Panc1 (cell line): ENCODE measurements at regions not wholly inside any gene's neighbourhood (a gene's known extent, or its start where the extent isn't known, plus 50 kb on each side); places are given as distances from the start of the nearest gene placed in this dataset.

ENCODE experiments used
- ATAC-seq: fragments of 200-7000 bp; cut with Tn5 transposase; 2 replicates; pipeline ENCODE4 v1.9.1; 2020; ENCODE audit warnings: mild to moderate bottlenecking, moderate library complexity
- BruUV-seq: library from RNA; stranded (reverse); fragments of 400-500 nt; replicated peaks from 2 replicates; lab custom pipeline; 2021; lab: Mats Ljungman, UMichigan
- CTCF ChIA-PET: fragments of 300-600 bp; sonication (Branson Sonifier 250); formaldehyde crosslinking; loops from one replicate; lab custom pipeline; 2022; ENCODE audit warnings: antibody characterized with exemption; lab: Charles Lee
- POLR2A ChIA-PET: fragments of 300-600 bp; sonication (Branson Sonifier 250); formaldehyde crosslinking; loops from one replicate; lab custom pipeline; 2022; ENCODE audit warnings: antibody characterized with exemption; lab: Charles Lee
- DNase-seq: peaks from one replicate; pipeline ENCODE4 v3.0.0-alpha.2; 2010; ENCODE audit warnings: low read depth, low spot score
- H3K27ac ChIP-seq: 2 replicates; pipeline ENCODE4 v1.5.1; 2011; ENCODE audit warnings: mild to moderate bottlenecking, low read length, inconsistent platforms
- H3K27me3 ChIP-seq: fragments of 200-500 bp; sonication (Bioruptor generic); 2 replicates; pipeline ENCODE4 v1.6.0; 2014; ENCODE audit warnings: low read length, inconsistent platforms; ENCODE audit not compliant: control insufficient read depth, insufficient read depth
- H3K36me3 ChIP-seq: fragments of 200-500 bp; sonication (Bioruptor generic); 2 replicates; pipeline ENCODE4 v1.5.1; 2014; ENCODE audit warnings: inconsistent platforms, mild to moderate bottlenecking, low read length, moderate library complexity; ENCODE audit not compliant: control insufficient read depth, insufficient read depth
- H3K4me1 ChIP-seq: 2 replicates; pipeline ENCODE4 v1.5.1; 2011; ENCODE audit warnings: inconsistent platforms, mild to moderate bottlenecking, low read length, moderate library complexity; ENCODE audit not compliant: control insufficient read depth, insufficient read depth
- H3K4me3 ChIP-seq, 2 experiments: 2 replicates each; pipeline ENCODE4 v1.5.1; 2011 to 2012; ENCODE audit warnings: low read depth in 2 of 2, low read length in 2 of 2, mild to moderate bottlenecking in 2 of 2, inconsistent platforms in 1 of 2, moderate library complexity in 1 of 2
- H3K9me3 ChIP-seq: fragments of 200-500 bp; sonication (Bioruptor generic); 2 replicates; pipeline ENCODE4 v1.5.1; 2014; ENCODE audit warnings: low read depth, mild to moderate bottlenecking, inconsistent platforms, low read length, moderate library complexity; ENCODE audit not compliant: control insufficient read depth, insufficient read depth
- POLR2AphosphoS5 ChIP-seq: IDR thresholded peaks from 2 replicates; pipeline ENCODE4 v1.6.1; 2012; ENCODE audit warnings: mild to moderate bottlenecking, low read depth, low read length, moderate library complexity
- SIN3A ChIP-seq: IDR thresholded peaks from 2 replicates; pipeline ENCODE4 v1.6.1; 2012; ENCODE audit warnings: low read depth, mild to moderate bottlenecking, low read length, moderate library complexity, borderline replicate concordance; ENCODE audit not compliant: insufficient read depth
- TCF7L2 ChIP-seq: IDR thresholded peaks from 2 replicates; pipeline ENCODE4 v1.6.1; 2011; ENCODE audit warnings: mild to moderate bottlenecking, low read depth, low read length, inconsistent platforms
- in situ Hi-C: cut with HindIII; loops from 2 replicates; pipeline ENCODE4 v1.10.0; 2016; ENCODE audit warnings: low sequenced_read_pairs, low pct_unique_long_range_greater_than_20kb
- intact Hi-C: fragments of 100-400 bp; cut with micrococcal nuclease; formaldehyde crosslinking; loops from one replicate; pipeline ENCODE4 v1.10.0; 2022; ENCODE audit not compliant: unreplicated experiment
- TF ChIP-seq, protein P1 (sequence below): fragments of 450-650 bp; IDR thresholded peaks from 2 replicates; pipeline ENCODE4 v1.5.1; 2017; ENCODE audit warnings: mild to moderate bottlenecking
- TF ChIP-seq, protein P2 (sequence below), 2 experiments: IDR thresholded peaks; 2 replicates each; pipeline ENCODE4 v1.6.1; 2011 to 2012; ENCODE audit warnings: low read depth in 2 of 2, control low read depth in 1 of 2, low read length in 1 of 2, mild to moderate bottlenecking in 1 of 2, moderate library complexity in 1 of 2; ENCODE audit not compliant: insufficient read depth in 1 of 2

DNA sequence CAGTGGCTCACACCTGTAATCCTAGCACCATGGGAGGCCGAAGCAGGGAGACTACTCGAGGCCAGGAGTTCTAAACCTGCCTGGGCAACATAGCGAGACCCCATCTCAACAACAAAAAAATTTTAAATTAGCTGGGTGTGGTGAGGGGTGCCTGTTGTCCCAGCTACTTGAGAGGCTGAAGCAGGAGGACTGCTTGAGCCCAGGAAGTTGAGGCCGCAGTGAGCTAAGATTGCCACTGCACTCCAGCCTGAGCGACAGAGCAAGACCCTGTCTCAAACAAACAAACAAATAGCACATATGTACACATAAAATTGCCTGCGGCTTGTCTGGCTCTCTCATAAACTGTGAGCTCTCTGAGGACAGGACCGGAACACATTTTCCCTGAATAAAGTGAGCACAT is 106.3 kb downstream of the BANF2 start:
- H3K27me3 ChIP-seq: no peaks in the 10 kb centered on the region
- no peaks in the 10 kb centered on the region for H3K36me3 ChIP-seq
- no peak overlapping the region for H3K4me3 ChIP-seq
- peaks cover 8% of the 10 kb centered on the region for H3K4me1 ChIP-seq
- CTCF ChIA-PET: no interaction called here
- DNase-seq: no peak
- in situ Hi-C loops: no loop called here
- no peak overlapping the region for H3K27ac ChIP-seq
- intact Hi-C loops: no loop called here
- ATAC-seq: no peak
- TF ChIP-seq, protein P1, sequence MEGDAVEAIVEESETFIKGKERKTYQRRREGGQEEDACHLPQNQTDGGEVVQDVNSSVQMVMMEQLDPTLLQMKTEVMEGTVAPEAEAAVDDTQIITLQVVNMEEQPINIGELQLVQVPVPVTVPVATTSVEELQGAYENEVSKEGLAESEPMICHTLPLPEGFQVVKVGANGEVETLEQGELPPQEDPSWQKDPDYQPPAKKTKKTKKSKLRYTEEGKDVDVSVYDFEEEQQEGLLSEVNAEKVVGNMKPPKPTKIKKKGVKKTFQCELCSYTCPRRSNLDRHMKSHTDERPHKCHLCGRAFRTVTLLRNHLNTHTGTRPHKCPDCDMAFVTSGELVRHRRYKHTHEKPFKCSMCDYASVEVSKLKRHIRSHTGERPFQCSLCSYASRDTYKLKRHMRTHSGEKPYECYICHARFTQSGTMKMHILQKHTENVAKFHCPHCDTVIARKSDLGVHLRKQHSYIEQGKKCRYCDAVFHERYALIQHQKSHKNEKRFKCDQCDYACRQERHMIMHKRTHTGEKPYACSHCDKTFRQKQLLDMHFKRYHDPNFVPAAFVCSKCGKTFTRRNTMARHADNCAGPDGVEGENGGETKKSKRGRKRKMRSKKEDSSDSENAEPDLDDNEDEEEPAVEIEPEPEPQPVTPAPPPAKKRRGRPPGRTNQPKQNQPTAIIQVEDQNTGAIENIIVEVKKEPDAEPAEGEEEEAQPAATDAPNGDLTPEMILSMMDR: no peak
- TF ChIP-seq POLR2AphosphoS5: no peak
- TF ChIP-seq TCF7L2: no peak
- no peak for TF ChIP-seq SIN3A
- TF ChIP-seq, protein P2, sequence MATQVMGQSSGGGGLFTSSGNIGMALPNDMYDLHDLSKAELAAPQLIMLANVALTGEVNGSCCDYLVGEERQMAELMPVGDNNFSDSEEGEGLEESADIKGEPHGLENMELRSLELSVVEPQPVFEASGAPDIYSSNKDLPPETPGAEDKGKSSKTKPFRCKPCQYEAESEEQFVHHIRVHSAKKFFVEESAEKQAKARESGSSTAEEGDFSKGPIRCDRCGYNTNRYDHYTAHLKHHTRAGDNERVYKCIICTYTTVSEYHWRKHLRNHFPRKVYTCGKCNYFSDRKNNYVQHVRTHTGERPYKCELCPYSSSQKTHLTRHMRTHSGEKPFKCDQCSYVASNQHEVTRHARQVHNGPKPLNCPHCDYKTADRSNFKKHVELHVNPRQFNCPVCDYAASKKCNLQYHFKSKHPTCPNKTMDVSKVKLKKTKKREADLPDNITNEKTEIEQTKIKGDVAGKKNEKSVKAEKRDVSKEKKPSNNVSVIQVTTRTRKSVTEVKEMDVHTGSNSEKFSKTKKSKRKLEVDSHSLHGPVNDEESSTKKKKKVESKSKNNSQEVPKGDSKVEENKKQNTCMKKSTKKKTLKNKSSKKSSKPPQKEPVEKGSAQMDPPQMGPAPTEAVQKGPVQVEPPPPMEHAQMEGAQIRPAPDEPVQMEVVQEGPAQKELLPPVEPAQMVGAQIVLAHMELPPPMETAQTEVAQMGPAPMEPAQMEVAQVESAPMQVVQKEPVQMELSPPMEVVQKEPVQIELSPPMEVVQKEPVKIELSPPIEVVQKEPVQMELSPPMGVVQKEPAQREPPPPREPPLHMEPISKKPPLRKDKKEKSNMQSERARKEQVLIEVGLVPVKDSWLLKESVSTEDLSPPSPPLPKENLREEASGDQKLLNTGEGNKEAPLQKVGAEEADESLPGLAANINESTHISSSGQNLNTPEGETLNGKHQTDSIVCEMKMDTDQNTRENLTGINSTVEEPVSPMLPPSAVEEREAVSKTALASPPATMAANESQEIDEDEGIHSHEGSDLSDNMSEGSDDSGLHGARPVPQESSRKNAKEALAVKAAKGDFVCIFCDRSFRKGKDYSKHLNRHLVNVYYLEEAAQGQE (IDR thresholded peaks at IDR 0.05; ENCODE audit: insufficient read depth in 1 of 2, low read depth in 2 of 2, low read length in 1 of 2): no peak
- no peaks in the 10 kb centered on the region for H3K9me3 ChIP-seq
- BruUV-seq: no TSS peak
- POLR2A ChIA-PET: no interaction called here

DNA sequence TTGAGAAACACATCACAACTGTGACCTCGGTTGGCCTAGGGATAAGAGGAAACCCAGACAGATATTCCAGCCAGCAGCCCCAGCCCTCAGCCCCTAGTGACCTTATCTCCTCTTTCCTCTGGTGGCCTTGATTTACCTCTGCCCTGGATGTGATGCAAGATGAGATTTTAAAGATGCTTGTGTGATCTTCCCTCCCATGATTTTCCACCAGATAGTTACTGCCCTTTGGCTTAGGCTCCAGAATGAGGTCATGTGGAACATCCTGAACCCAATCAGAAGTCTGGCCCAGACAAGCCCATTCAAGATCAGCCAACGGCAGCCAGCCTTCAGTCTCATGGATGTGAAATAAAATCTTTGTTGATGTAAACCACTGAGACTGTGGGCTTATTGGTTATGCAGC is 104.0 kb downstream of the BANF2 start:
- in situ Hi-C loops: no loop called here
- Histone ChIP-seq H3K4me1 (peaks cover 5% of the 10 kb centered on the region), H3K36me3 (no peaks in the 10 kb centered on the region), H3K4me3 (no peak overlapping the region), H3K27me3 (no peaks in the 10 kb centered on the region), H3K27ac (no peak overlapping the region), H3K9me3 (no peaks in the 10 kb centered on the region)
- ATAC-seq (no peak), DNase-seq (no peak)
- TF ChIP-seq, protein P2 (IDR thresholded peaks at IDR 0.05; ENCODE audit: insufficient read depth in 1 of 2, low read depth in 2 of 2, low read length in 1 of 2): no peak
- TF ChIP-seq POLR2AphosphoS5 (no peak), TCF7L2 (no peak), SIN3A (no peak)
- TF ChIP-seq, protein P1: no peak
- ChIA-PET CTCF (no interaction called here), POLR2A (no interaction called here)
- intact Hi-C loops: no loop called here
- no TSS peak for BruUV-seq
